ENCODE measurements at regions not wholly inside any gene's neighbourhood (a gene's known extent, or its start where the extent isn't known, plus 50 kb on each side); places are given as distances from the start of the nearest gene placed in this dataset.

DNA sequence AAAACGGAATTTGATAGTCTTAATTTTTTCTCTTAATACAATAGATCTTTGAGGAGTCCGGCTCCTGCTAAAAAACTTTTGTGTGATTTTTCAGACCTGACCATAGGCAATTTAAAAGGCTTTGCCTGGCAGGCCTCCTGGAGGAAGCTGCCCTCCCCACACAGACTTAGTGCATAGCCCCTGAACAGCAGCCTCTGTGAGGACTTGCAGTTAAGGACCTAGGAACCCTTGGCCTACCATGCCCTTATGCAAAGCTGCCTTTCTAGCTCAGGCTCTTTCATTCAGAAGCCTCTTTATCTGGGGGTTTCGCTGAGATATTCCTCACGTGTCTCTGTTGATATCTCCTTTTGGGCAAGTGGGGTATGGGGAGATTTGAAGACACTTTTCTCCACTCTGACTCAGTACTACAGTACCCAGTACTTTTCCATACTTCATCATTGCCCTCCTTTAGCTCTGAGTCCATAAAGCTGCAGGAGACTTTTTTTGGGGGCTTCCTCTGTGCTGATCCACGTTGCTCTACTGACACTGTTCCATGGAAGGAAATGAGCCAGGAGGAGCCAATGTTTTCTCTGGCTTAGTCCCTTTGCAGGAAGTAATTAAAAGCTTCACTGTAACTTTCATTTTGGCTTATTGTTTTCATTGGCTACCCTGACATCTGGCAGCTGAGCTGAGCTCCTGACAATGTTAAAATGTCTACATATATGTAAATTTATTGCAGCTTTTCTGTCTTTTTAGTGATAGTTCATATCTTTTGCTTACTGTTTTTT lies 283.1 kb downstream of the TDRD3 start:
- 33% methylated on average over 1 of the region's 5 CpGs for WGBS (ENCODE audit: insufficient coverage)
- Histone ChIP-seq H3K4me1 (ENCODE audit: control insufficient read depth in 1 of 2, insufficient read depth in 2 of 2, low read length in 2 of 2) (no peaks in the 10 kb centered on the region), H3K27ac (ENCODE audit: low read depth in 1 of 2, low read length in 2 of 2) (no peak overlapping the region), H3K9me3 (replicated peaks in 1 of 2; ENCODE audit: control insufficient read depth in 1 of 2, insufficient read depth in 1 of 2, low read length in 2 of 2) (no peaks in the 10 kb centered on the region), H3K4me3 (replicated peaks in 1 of 3; ENCODE audit: low read depth in 2 of 3, low read length in 3 of 3) (no peak overlapping the region), H4K20me1 (ENCODE audit: insufficient read depth, low read length) (no peaks in the 10 kb centered on the region), H2AFZ (ENCODE audit: insufficient read depth, low read depth, low read length, poor library complexity, severe bottlenecking) (no peak overlapping the region), H3K36me3 (replicated peaks in 1 of 2; ENCODE audit: control insufficient read depth in 1 of 2, insufficient read depth in 2 of 2, low read length in 2 of 2) (no peaks in the 10 kb centered on the region), H3K79me2 (ENCODE audit: insufficient read depth, low read length) (no peaks in the 10 kb centered on the region), H3K4me2 (replicated peaks; ENCODE audit: extremely low read depth, low read length, poor library complexity, severe bottlenecking) (no peak overlapping the region), H3K9ac (ENCODE audit: insufficient read depth, low read length, poor library complexity, severe bottlenecking) (no peak overlapping the region), H3K27me3 (ENCODE audit: control insufficient read depth in 2 of 2, insufficient read depth in 2 of 2, low read length in 2 of 2) (no peaks in the 10 kb centered on the region)
- intact Hi-C loops (cut with micrococcal nuclease): no loop called here
- H3K27me3 Mint-ChIP-seq (ENCODE audit: low read depth in 3 of 3): peaks cover 0 to 2% (median 0%) of the 10 kb centered on the region in 3 donors
- H3K27ac Mint-ChIP-seq: no peak overlapping the region
- no peak overlapping the region for H3K4me3 Mint-ChIP-seq
- H3K36me3 Mint-ChIP-seq: no peaks in the 10 kb centered on the region
- no peak for DNase-seq
- peaks cover 0 to 10% (median 2%) of the 10 kb centered on the region in 7 donors for H3K9me3 Mint-ChIP-seq
- no peaks in the 10 kb centered on the region for H3K4me1 Mint-ChIP-seq
- TF ChIP-seq, protein P1, sequence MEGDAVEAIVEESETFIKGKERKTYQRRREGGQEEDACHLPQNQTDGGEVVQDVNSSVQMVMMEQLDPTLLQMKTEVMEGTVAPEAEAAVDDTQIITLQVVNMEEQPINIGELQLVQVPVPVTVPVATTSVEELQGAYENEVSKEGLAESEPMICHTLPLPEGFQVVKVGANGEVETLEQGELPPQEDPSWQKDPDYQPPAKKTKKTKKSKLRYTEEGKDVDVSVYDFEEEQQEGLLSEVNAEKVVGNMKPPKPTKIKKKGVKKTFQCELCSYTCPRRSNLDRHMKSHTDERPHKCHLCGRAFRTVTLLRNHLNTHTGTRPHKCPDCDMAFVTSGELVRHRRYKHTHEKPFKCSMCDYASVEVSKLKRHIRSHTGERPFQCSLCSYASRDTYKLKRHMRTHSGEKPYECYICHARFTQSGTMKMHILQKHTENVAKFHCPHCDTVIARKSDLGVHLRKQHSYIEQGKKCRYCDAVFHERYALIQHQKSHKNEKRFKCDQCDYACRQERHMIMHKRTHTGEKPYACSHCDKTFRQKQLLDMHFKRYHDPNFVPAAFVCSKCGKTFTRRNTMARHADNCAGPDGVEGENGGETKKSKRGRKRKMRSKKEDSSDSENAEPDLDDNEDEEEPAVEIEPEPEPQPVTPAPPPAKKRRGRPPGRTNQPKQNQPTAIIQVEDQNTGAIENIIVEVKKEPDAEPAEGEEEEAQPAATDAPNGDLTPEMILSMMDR (IDR thresholded peaks at IDR 0.05): no peak

- intact Hi-C loops (cut with micrococcal nuclease): no loop called here
- Histone ChIP-seq H3K4me1 (ENCODE audit: control insufficient read depth in 1 of 2, insufficient read depth in 2 of 2, low read length in 2 of 2) (no peaks in the 10 kb centered on the region), H4K20me1 (ENCODE audit: insufficient read depth, low read length) (no peaks in the 10 kb centered on the region), H3K4me3 (replicated peaks in 1 of 3; ENCODE audit: low read depth in 2 of 3, low read length in 3 of 3) (no peak overlapping the region), H3K27ac (ENCODE audit: low read depth in 1 of 2, low read length in 2 of 2) (no peak overlapping the region), H3K27me3 (ENCODE audit: control insufficient read depth in 2 of 2, insufficient read depth in 2 of 2, low read length in 2 of 2) (no peaks in the 10 kb centered on the region), H3K79me2 (ENCODE audit: insufficient read depth, low read length) (no peaks in the 10 kb centered on the region), H3K4me2 (replicated peaks; ENCODE audit: extremely low read depth, low read length, poor library complexity, severe bottlenecking) (no peak overlapping the region), H2AFZ (ENCODE audit: insufficient read depth, low read depth, low read length, poor library complexity, severe bottlenecking) (no peak overlapping the region), H3K9ac (ENCODE audit: insufficient read depth, low read length, poor library complexity, severe bottlenecking) (no peak overlapping the region), H3K36me3 (replicated peaks in 1 of 2; ENCODE audit: control insufficient read depth in 1 of 2, insufficient read depth in 2 of 2, low read length in 2 of 2) (no peaks in the 10 kb centered on the region), H3K9me3 (replicated peaks in 1 of 2; ENCODE audit: control insufficient read depth in 1 of 2, insufficient read depth in 1 of 2, low read length in 2 of 2) (no peaks in the 10 kb centered on the region)
- DNase-seq: no peak
- WGBS (ENCODE audit: insufficient coverage): 100% methylated on average over 1 of the region's 4 CpGs
- H3K9me3 Mint-ChIP-seq: peaks cover 0 to 4% (median 2%) of the 10 kb centered on the region in 7 donors
- H3K36me3 Mint-ChIP-seq: no peaks in the 10 kb centered on the region
- H3K27me3 Mint-ChIP-seq (ENCODE audit: low read depth in 3 of 3): peaks cover 0 to 2% (median 0%) of the 10 kb centered on the region in 3 donors
- H3K4me1 Mint-ChIP-seq: no peaks in the 10 kb centered on the region
- no peak overlapping the region for H3K4me3 Mint-ChIP-seq
- TF ChIP-seq, protein P1 (IDR thresholded peaks at IDR 0.05): no peak
- H3K27ac Mint-ChIP-seq: no peak overlapping the region
Observed at GRCh38 chr13:60679131-60679530, 282.1 kb downstream of the TDRD3 start.

Data from CD14-positive monocyte (primary cell).